ENCODE measurements at regions not wholly inside any gene's neighbourhood (a gene's known extent, or its start where the extent isn't known, plus 50 kb on each side); places are given as distances from the start of the nearest gene placed in this dataset.

- ATAC-seq: no peak
Observed at GRCh38 chr9:108599571-108599970, 256.2 kb downstream of the ACTL7B start.

GRCh38 chr9:108591121-108591520 lies 264.7 kb downstream of the ACTL7B start:
- ATAC-seq: no peak

- ATAC-seq: no peak
Observed at GRCh38 chr9:108588246-108588645, 267.5 kb downstream of the ACTL7B start.

GRCh38 chr9:108586471-108587139 lies 269.2 kb downstream of the ACTL7B start:
- ATAC-seq: no peak

GRCh38 chr9:108584860-108585259 lies 270.9 kb downstream of the ACTL7B start:
- ATAC-seq: no peak

- no peak for ATAC-seq
Observed at GRCh38 chr9:108582726-108583125, 273.1 kb downstream of the ACTL7B start.

- ATAC-seq: no peak
Observed at GRCh38 chr9:108579757-108580439, 275.9 kb downstream of the ACTL7B start.

- ATAC-seq: no peak
Observed at GRCh38 chr9:108575276-108575675, 280.5 kb downstream of the ACTL7B start.

- no peak for ATAC-seq
Observed at GRCh38 chr9:108569624-108570023, 286.2 kb downstream of the ACTL7B start.

- ATAC-seq: no peak
Observed at GRCh38 chr9:108568093-108568492, 287.7 kb downstream of the ACTL7B start.

- ATAC-seq: no peak
Observed at GRCh38 chr9:108567571-108567970, 288.2 kb downstream of the ACTL7B start.

GRCh38 chr9:108565651-108566378 lies 290.0 kb downstream of the ACTL7B start:
- ATAC-seq: no peak

- ATAC-seq: no peak
Observed at GRCh38 chr9:108562176-108562575, 293.6 kb downstream of the ACTL7B start.

- ATAC-seq: no peak
Observed at GRCh38 chr9:108559432-108559831, 296.4 kb downstream of the ACTL7B start.

GRCh38 chr9:108554831-108555230 lies 301.0 kb downstream of the ACTL7B start:
- ATAC-seq: no peak

GRCh38 chr9:108553111-108553635 lies 302.6 kb downstream of the ACTL7B start:
- ATAC-seq: no peak

GRCh38 chr9:108552459-108553040 lies 303.2 kb downstream of the ACTL7B start:
- ATAC-seq: no peak

GRCh38 chr9:108551030-108551841 lies 304.6 kb downstream of the ACTL7B start:
- no peak for ATAC-seq

GRCh38 chr9:108550106-108550505 lies 305.7 kb downstream of the ACTL7B start:
- no peak for ATAC-seq

- ATAC-seq: no peak
Observed at GRCh38 chr9:108549184-108549583, 306.6 kb downstream of the ACTL7B start.

GRCh38 chr9:108547411-108548135 lies 308.2 kb downstream of the ACTL7B start:
- no peak for ATAC-seq

- ATAC-seq: no peak
Observed at GRCh38 chr9:108546215-108546614, 309.6 kb downstream of the ACTL7B start.

All from activated CD4-positive, CD25-positive, alpha-beta regulatory T cell treated with anti-CD3 and anti-CD28 coated beads, Interleukin-2, amount 50 U/mL, for 24 hours (primary cell).